Stomach (tissue), 8 donors: ENCODE measurements at regions not wholly inside any gene's neighbourhood (a gene's known extent, or its start where the extent isn't known, plus 50 kb on each side); places are given as distances from the start of the nearest gene placed in this dataset.

Experiments
- DNase-seq, 2 donors: peaks; one replicate each; pipeline versions ENCODE4 v3.0.0 to v3.0.0-alpha.2; 2013 to 2019
- H3K27ac ChIP-seq, 5 donors: fragments of 200-600 bp in 4 of 5; sonication (generic) in 4 of 5; one replicate each; pipeline ENCODE4 v1.5.1; 2013 to 2019; ENCODE audit warnings: mild to moderate bottlenecking in 1 of 5, moderate library complexity in 1 of 5
- H3K27me3 ChIP-seq, 3 donors: fragments of 200-600 bp; sonication (generic); one replicate each; pipeline ENCODE4 v1.5.1; 2017 to 2019; ENCODE audit warnings: mixed run types in 1 of 3
- H3K36me3 ChIP-seq, 4 donors: fragments of 200-600 bp; sonication (generic); 1 replicate in 3 of 4; 2 replicates in 1 of 4; pipeline ENCODE4 v1.5.1; 2016 to 2019
- H3K4me1 ChIP-seq, 4 donors: fragments of 200-600 bp; sonication (generic); one replicate each; pipeline ENCODE4 v1.5.1; 2016 to 2019
- H3K4me3 ChIP-seq, 4 donors: fragments of 200-600 bp; sonication (generic) in 3 of 4; one replicate each; pipeline ENCODE4 v1.5.1; 2016 to 2019; ENCODE audit warnings: mild to moderate bottlenecking in 1 of 4
- H3K9me3 ChIP-seq, 4 donors: fragments of 200-600 bp; sonication (generic); one replicate each; pipeline ENCODE4 v1.5.1; 2016 to 2019
- EP300 ChIP-seq: sonication (generic); formaldehyde crosslinking; IDR thresholded peaks from one replicate; pipeline ENCODE4 v1.6.1; 2017; ENCODE audit warnings: antibody characterized with exemption
- POLR2A ChIP-seq, 4 donors: fragments of 450-650 bp; IDR thresholded peaks; one replicate each; pipeline ENCODE4 v1.6.1; 2016; ENCODE audit warnings: antibody characterized with exemption in 4 of 4, control low read depth in 2 of 4, mild to moderate bottlenecking in 1 of 4, moderate library complexity in 1 of 4
- POLR2AphosphoS5 ChIP-seq, 3 donors: sonication (generic); formaldehyde crosslinking; IDR thresholded peaks; one replicate each; pipeline ENCODE4 v1.6.1; 2016; ENCODE audit warnings: antibody characterized with exemption in 3 of 3
- WGBS, 5 donors: extraction: QIAGEN DNeasy Blood & Tissue Kit in 3 of 5; methylation state at CpG; one replicate each; pipeline versions ENCODE4 v1.1.5 to v1.1.7; 2013 to 2018; 5-methylcytosine and 5-hydroxymethylcytosine counted together
- intact Hi-C: fragments of 100-400 bp; cut with DNase I; formaldehyde crosslinking; loops from one replicate; pipeline ENCODE4 v1.15.1; 2023; ENCODE audit warnings: low total_unique reads
- TF ChIP-seq, protein P1 (sequence below), 7 experiments: fragments of 450-650 bp in 4 of 7; fragments of 200-600 bp in 3 of 7; sonication (generic) in 3 of 7; IDR thresholded peaks; one replicate each; pipeline ENCODE4 v1.5.1; 2016 to 2019; ENCODE audit warnings: antibody characterized with exemption in 7 of 7, control low read depth in 2 of 7, mild to moderate bottlenecking in 1 of 7
- donor health status: healthy with polysubstance abuse.
- donor health status: Bipolar disorder and iron deficiency.
- donor health status: healthy.

DNA sequence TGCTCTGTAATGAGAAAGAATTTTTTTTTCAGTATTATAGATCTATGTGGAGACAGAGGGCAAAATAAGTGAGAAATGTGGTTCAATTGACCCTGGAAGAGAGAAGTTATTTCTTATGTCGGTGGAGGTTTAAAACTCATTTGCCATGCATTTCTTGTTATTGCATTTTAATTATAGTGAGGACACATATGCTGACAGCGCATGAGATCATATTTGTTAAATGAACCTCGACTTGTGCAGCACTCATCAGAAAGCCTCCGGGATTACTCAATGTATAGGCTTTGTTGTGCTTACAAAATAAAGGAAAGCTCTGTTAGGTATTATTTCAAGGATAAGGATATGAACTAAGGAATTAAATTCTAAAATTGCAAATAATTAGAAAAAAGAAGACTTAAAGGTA lies 915.1 kb upstream of the MAP3K7 start:
- 82 to 90% (median 86%) methylated on average over 4 of the region's 4 CpGs for WGBS, 5 donors
- TF ChIP-seq, protein P1, sequence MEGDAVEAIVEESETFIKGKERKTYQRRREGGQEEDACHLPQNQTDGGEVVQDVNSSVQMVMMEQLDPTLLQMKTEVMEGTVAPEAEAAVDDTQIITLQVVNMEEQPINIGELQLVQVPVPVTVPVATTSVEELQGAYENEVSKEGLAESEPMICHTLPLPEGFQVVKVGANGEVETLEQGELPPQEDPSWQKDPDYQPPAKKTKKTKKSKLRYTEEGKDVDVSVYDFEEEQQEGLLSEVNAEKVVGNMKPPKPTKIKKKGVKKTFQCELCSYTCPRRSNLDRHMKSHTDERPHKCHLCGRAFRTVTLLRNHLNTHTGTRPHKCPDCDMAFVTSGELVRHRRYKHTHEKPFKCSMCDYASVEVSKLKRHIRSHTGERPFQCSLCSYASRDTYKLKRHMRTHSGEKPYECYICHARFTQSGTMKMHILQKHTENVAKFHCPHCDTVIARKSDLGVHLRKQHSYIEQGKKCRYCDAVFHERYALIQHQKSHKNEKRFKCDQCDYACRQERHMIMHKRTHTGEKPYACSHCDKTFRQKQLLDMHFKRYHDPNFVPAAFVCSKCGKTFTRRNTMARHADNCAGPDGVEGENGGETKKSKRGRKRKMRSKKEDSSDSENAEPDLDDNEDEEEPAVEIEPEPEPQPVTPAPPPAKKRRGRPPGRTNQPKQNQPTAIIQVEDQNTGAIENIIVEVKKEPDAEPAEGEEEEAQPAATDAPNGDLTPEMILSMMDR (IDR thresholded peaks at IDR 0.05): no peak
- TF ChIP-seq EP300: no peak
- no peak for TF ChIP-seq POLR2A (IDR thresholded peaks at IDR 0.05)
- no peak for TF ChIP-seq POLR2AphosphoS5 (IDR thresholded peaks at IDR 0.05)
- H3K36me3 ChIP-seq: no peaks in the 10 kb centered on the region
- no peaks in the 10 kb centered on the region for H3K27me3 ChIP-seq
- H3K9me3 ChIP-seq: no peaks in the 10 kb centered on the region
- DNase-seq: no peak
- intact Hi-C loops: no loop called here
- H3K4me3 ChIP-seq: no peak overlapping the region
- H3K27ac ChIP-seq: no peak overlapping the region
- no peaks in the 10 kb centered on the region for H3K4me1 ChIP-seq

DNA sequence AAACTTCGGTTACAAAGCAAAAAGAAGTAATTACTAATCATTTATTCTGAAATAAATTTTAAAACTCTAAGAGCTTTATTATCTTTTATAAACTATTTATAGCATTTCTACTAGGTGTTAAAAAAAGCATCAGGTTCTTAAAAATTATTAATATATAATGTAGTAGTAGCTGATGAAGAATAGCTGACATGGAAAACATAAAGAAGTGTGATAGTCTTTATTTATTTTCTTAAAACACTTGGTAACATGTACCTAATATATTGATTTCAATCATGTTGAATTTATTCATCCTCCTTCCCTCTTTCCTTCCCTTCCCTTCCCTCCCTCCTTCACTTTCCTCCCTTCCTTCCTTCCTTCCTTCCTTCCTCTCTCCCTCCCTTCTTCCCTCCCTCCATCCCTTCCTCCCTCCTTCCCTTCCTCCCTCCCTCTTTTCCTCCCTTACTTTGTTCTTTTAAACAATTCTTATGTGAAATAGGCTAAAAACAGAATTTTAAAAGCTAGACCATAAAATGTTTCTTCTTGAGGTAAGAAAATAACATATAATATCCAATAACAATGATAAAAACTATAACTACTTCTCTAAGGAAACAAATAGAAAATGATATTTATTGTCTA lies 913.9 kb upstream of the MAP3K7 start:
- no peak for DNase-seq
- no peak overlapping the region for H3K27ac ChIP-seq
- H3K27me3 ChIP-seq: no peaks in the 10 kb centered on the region
- H3K36me3 ChIP-seq: no peaks in the 10 kb centered on the region
- intact Hi-C loops: no loop called here
- TF ChIP-seq, protein P1 (IDR thresholded peaks at IDR 0.05): no peak
- TF ChIP-seq EP300 (no peak), POLR2AphosphoS5 (IDR thresholded peaks at IDR 0.05) (no peak), POLR2A (IDR thresholded peaks at IDR 0.05) (no peak)
- H3K4me1 ChIP-seq: no peaks in the 10 kb centered on the region
- 82 to 98% (median 92%) methylated on average over 1 of the region's 1 CpG for WGBS, 5 donors
- no peak overlapping the region for H3K4me3 ChIP-seq
- H3K9me3 ChIP-seq: no peaks in the 10 kb centered on the region

DNA sequence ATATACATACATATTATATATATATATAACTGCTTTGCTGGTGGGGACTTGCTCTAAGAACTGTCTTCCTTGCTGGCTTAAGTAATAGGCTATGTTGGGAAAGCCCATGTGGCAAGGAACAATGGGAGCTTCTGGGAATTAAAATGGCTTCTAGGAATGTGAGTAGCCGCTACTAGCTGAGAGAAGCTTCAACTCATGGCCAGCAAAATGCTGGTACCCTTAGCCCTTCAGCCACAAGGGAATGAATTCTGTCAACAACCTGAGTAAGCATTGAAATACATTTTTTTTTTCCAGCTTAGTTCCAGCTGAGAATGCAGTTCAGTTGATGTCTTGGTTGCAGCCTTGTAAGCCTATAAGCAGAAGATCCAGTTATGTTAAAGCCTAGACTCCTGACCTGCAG lies 911.7 kb upstream of the MAP3K7 start:
- H3K4me1 ChIP-seq: no peaks in the 10 kb centered on the region
- no peak for DNase-seq
- no peaks in the 10 kb centered on the region for H3K36me3 ChIP-seq
- H3K27me3 ChIP-seq: no peaks in the 10 kb centered on the region
- WGBS, 5 donors: 88 to 100% (median 94%) methylated on average over 1 of the region's 1 CpG
- H3K27ac ChIP-seq: no peak overlapping the region
- intact Hi-C loops: no loop called here
- no peak overlapping the region for H3K4me3 ChIP-seq
- TF ChIP-seq, protein P1 (IDR thresholded peaks at IDR 0.05): no peak
- no peak for TF ChIP-seq POLR2A (IDR thresholded peaks at IDR 0.05)
- no peak for TF ChIP-seq POLR2AphosphoS5 (IDR thresholded peaks at IDR 0.05)
- no peak for TF ChIP-seq EP300
- H3K9me3 ChIP-seq: no peaks in the 10 kb centered on the region

DNA sequence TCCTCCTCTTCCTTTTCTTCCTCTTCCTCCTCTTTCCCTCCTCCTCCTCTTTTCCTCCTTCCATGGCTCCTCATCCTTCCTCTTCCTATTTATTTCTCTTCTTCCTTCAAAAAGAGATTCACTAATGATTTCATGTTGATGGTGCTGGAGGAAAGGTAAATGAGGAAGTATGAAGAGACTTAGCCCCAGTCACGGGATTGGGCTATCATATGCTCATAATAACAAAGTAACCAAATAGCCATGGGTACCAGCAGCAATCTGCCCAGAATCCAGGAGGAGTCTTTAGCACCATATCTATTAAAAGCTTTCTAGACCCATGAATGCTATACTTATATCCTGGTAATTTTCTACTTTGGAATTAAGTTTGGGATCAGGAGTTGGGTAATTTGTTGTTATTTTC lies 910.9 kb upstream of the MAP3K7 start:
- TF ChIP-seq, protein P1 (IDR thresholded peaks at IDR 0.05): no peak
- no peaks in the 10 kb centered on the region for H3K9me3 ChIP-seq
- WGBS, 5 donors: 73 to 94% (median 84%) methylated on average over 1 of the region's 1 CpG
- no peaks in the 10 kb centered on the region for H3K4me1 ChIP-seq
- H3K4me3 ChIP-seq: no peak overlapping the region
- no peaks in the 10 kb centered on the region for H3K27me3 ChIP-seq
- H3K27ac ChIP-seq: no peak overlapping the region
- no peak for DNase-seq
- intact Hi-C loops: no loop called here
- no peaks in the 10 kb centered on the region for H3K36me3 ChIP-seq
